ENCODE measurements at regions not wholly inside any gene's neighbourhood (a gene's known extent, or its start where the extent isn't known, plus 50 kb on each side); places are given as distances from the start of the nearest gene placed in this dataset.

GRCh38 chr12:91912178-91912577 lies 233.5 kb downstream of the BTG1 start:
- no peak overlapping the region for H2AFZ ChIP-seq (ENCODE audit: low read length)
- TF ChIP-seq CTCF (IDR thresholded peaks at IDR 0.05; ENCODE audit: low read length) (no peak), EZH2 (IDR thresholded peaks at IDR 0.05; ENCODE audit: borderline replicate concordance, low read length) (no peak)
- no peaks in the 10 kb centered on the region for H3K9me3 ChIP-seq (ENCODE audit: low read length)
- H3K4me2 ChIP-seq (ENCODE audit: low read length) = no peak overlapping the region
- no peaks in the 10 kb centered on the region for H3K9me2 ChIP-seq (ENCODE audit: low read depth, low read length)
- no peak overlapping the region for H3K27ac ChIP-seq (ENCODE audit: low read depth, low read length, poor library complexity, severe bottlenecking)
- H4K20me1 ChIP-seq (ENCODE audit: insufficient read depth, low read length) = no peaks in the 10 kb centered on the region
- no peaks in the 10 kb centered on the region for H3K27me3 ChIP-seq (ENCODE audit: insufficient read depth, low read length)
- no peaks in the 10 kb centered on the region for H3K79me2 ChIP-seq (ENCODE audit: insufficient read depth, low read length)
- H3K36me3 ChIP-seq (ENCODE audit: insufficient read depth, low read length) = no peaks in the 10 kb centered on the region
- no peak overlapping the region for H3K9ac ChIP-seq (ENCODE audit: low read length)
- no peak overlapping the region for H3K4me3 ChIP-seq (ENCODE audit: low read depth, low read length, poor library complexity, severe bottlenecking)
- H3K4me1 ChIP-seq (ENCODE audit: insufficient read depth, low read length, severe bottlenecking) = no peaks in the 10 kb centered on the region
- no peaks in the 10 kb centered on the region for H3F3A ChIP-seq (ENCODE audit: insufficient read depth, low read length)

GRCh38 chr12:91910871-91911388 lies 234.7 kb downstream of the BTG1 start:
- H3K4me1 ChIP-seq (ENCODE audit: insufficient read depth, low read length, severe bottlenecking) = no peaks in the 10 kb centered on the region
- no peak overlapping the region for H3K27ac ChIP-seq (ENCODE audit: low read depth, low read length, poor library complexity, severe bottlenecking)
- no peak for TF ChIP-seq CTCF (IDR thresholded peaks at IDR 0.05; ENCODE audit: low read length)
- no peak for TF ChIP-seq EZH2 (IDR thresholded peaks at IDR 0.05; ENCODE audit: borderline replicate concordance, low read length)

GRCh38 chr12:91902860-91903683 lies 242.6 kb downstream of the BTG1 start:
- Histone ChIP-seq H3K9me3 (ENCODE audit: low read length) (no peaks in the 10 kb centered on the region), H3F3A (ENCODE audit: insufficient read depth, low read length) (no peaks in the 10 kb centered on the region), H3K79me2 (ENCODE audit: insufficient read depth, low read length) (no peaks in the 10 kb centered on the region), H3K27me3 (ENCODE audit: insufficient read depth, low read length) (no peaks in the 10 kb centered on the region), H3K4me2 (ENCODE audit: low read length) (no peak overlapping the region), H3K27ac (ENCODE audit: low read depth, low read length, poor library complexity, severe bottlenecking) (no peak overlapping the region), H3K9ac (ENCODE audit: low read length) (no peak overlapping the region), H3K36me3 (ENCODE audit: insufficient read depth, low read length) (no peaks in the 10 kb centered on the region), H3K4me3 (ENCODE audit: low read depth, low read length, poor library complexity, severe bottlenecking) (no peak overlapping the region), H3K4me1 (ENCODE audit: insufficient read depth, low read length, severe bottlenecking) (no peaks in the 10 kb centered on the region), H4K20me1 (ENCODE audit: insufficient read depth, low read length) (no peaks in the 10 kb centered on the region), H2AFZ (ENCODE audit: low read length) (no peak overlapping the region), H3K9me2 (ENCODE audit: low read depth, low read length) (no peaks in the 10 kb centered on the region)
- no peak for TF ChIP-seq CTCF (IDR thresholded peaks at IDR 0.05; ENCODE audit: low read length)
- TF ChIP-seq EZH2 (IDR thresholded peaks at IDR 0.05; ENCODE audit: borderline replicate concordance, low read length) = no peak

More at GRCh38 chr12:91910871-91911388, 234.7 kb downstream of the BTG1 start:
- Histone ChIP-seq H3K4me2 (ENCODE audit: low read length) (no peak overlapping the region), H3F3A (ENCODE audit: insufficient read depth, low read length) (no peaks in the 10 kb centered on the region), H2AFZ (ENCODE audit: low read length) (no peak overlapping the region), H4K20me1 (ENCODE audit: insufficient read depth, low read length) (no peaks in the 10 kb centered on the region), H3K9ac (ENCODE audit: low read length) (no peak overlapping the region), H3K9me2 (ENCODE audit: low read depth, low read length) (no peaks in the 10 kb centered on the region), H3K4me3 (ENCODE audit: low read depth, low read length, poor library complexity, severe bottlenecking) (no peak overlapping the region), H3K27me3 (ENCODE audit: insufficient read depth, low read length) (no peaks in the 10 kb centered on the region), H3K79me2 (ENCODE audit: insufficient read depth, low read length) (no peaks in the 10 kb centered on the region), H3K9me3 (ENCODE audit: low read length) (no peaks in the 10 kb centered on the region), H3K36me3 (ENCODE audit: insufficient read depth, low read length) (no peaks in the 10 kb centered on the region)
